Panc1 (cell line): ENCODE measurements at regions not wholly inside any gene's neighbourhood (a gene's known extent, or its start where the extent isn't known, plus 50 kb on each side); places are given as distances from the start of the nearest gene placed in this dataset.

Experiments used
- ATAC-seq: fragments of 200-7000 bp; cut with Tn5 transposase; 2 replicates; pipeline ENCODE4 v1.9.1; 2020; ENCODE audit warnings: mild to moderate bottlenecking, moderate library complexity
- BruUV-seq: library from RNA; stranded (reverse); fragments of 400-500 nt; replicated peaks from 2 replicates; lab custom pipeline; 2021; lab: Mats Ljungman, UMichigan
- CTCF ChIA-PET: fragments of 300-600 bp; sonication (Branson Sonifier 250); formaldehyde crosslinking; loops from one replicate; lab custom pipeline; 2022; ENCODE audit warnings: antibody characterized with exemption; lab: Charles Lee
- POLR2A ChIA-PET: fragments of 300-600 bp; sonication (Branson Sonifier 250); formaldehyde crosslinking; loops from one replicate; lab custom pipeline; 2022; ENCODE audit warnings: antibody characterized with exemption; lab: Charles Lee
- DNase-seq: peaks from one replicate; pipeline ENCODE4 v3.0.0-alpha.2; 2010; ENCODE audit warnings: low read depth, low spot score
- H3K27ac ChIP-seq: 2 replicates; pipeline ENCODE4 v1.5.1; 2011; ENCODE audit warnings: mild to moderate bottlenecking, low read length, inconsistent platforms
- H3K27me3 ChIP-seq: fragments of 200-500 bp; sonication (Bioruptor generic); 2 replicates; pipeline ENCODE4 v1.6.0; 2014; ENCODE audit warnings: low read length, inconsistent platforms; ENCODE audit not compliant: control insufficient read depth, insufficient read depth
- H3K36me3 ChIP-seq: fragments of 200-500 bp; sonication (Bioruptor generic); 2 replicates; pipeline ENCODE4 v1.5.1; 2014; ENCODE audit warnings: inconsistent platforms, mild to moderate bottlenecking, low read length, moderate library complexity; ENCODE audit not compliant: control insufficient read depth, insufficient read depth
- H3K4me1 ChIP-seq: 2 replicates; pipeline ENCODE4 v1.5.1; 2011; ENCODE audit warnings: inconsistent platforms, mild to moderate bottlenecking, low read length, moderate library complexity; ENCODE audit not compliant: control insufficient read depth, insufficient read depth
- H3K4me3 ChIP-seq, 2 experiments: 2 replicates each; pipeline ENCODE4 v1.5.1; 2011 to 2012; ENCODE audit warnings: low read depth in 2 of 2, low read length in 2 of 2, mild to moderate bottlenecking in 2 of 2, inconsistent platforms in 1 of 2, moderate library complexity in 1 of 2
- H3K9me3 ChIP-seq: fragments of 200-500 bp; sonication (Bioruptor generic); 2 replicates; pipeline ENCODE4 v1.5.1; 2014; ENCODE audit warnings: low read depth, mild to moderate bottlenecking, inconsistent platforms, low read length, moderate library complexity; ENCODE audit not compliant: control insufficient read depth, insufficient read depth
- CTCF ChIP-seq: fragments of 450-650 bp; IDR thresholded peaks from 2 replicates; pipeline ENCODE4 v1.5.1; 2017; ENCODE audit warnings: mild to moderate bottlenecking
- POLR2AphosphoS5 ChIP-seq: IDR thresholded peaks from 2 replicates; pipeline ENCODE4 v1.6.1; 2012; ENCODE audit warnings: mild to moderate bottlenecking, low read depth, low read length, moderate library complexity
- REST ChIP-seq, 2 experiments: IDR thresholded peaks; 2 replicates each; pipeline ENCODE4 v1.6.1; 2011 to 2012; ENCODE audit warnings: low read depth in 2 of 2, control low read depth in 1 of 2, low read length in 1 of 2, mild to moderate bottlenecking in 1 of 2, moderate library complexity in 1 of 2; ENCODE audit not compliant: insufficient read depth in 1 of 2
- SIN3A ChIP-seq: IDR thresholded peaks from 2 replicates; pipeline ENCODE4 v1.6.1; 2012; ENCODE audit warnings: low read depth, mild to moderate bottlenecking, low read length, moderate library complexity, borderline replicate concordance; ENCODE audit not compliant: insufficient read depth
- TCF7L2 ChIP-seq: IDR thresholded peaks from 2 replicates; pipeline ENCODE4 v1.6.1; 2011; ENCODE audit warnings: mild to moderate bottlenecking, low read depth, low read length, inconsistent platforms
- in situ Hi-C: cut with HindIII; loops from 2 replicates; pipeline ENCODE4 v1.10.0; 2016; ENCODE audit warnings: low sequenced_read_pairs, low pct_unique_long_range_greater_than_20kb
- intact Hi-C: fragments of 100-400 bp; cut with micrococcal nuclease; formaldehyde crosslinking; loops from one replicate; pipeline ENCODE4 v1.10.0; 2022; ENCODE audit not compliant: unreplicated experiment

DNA sequence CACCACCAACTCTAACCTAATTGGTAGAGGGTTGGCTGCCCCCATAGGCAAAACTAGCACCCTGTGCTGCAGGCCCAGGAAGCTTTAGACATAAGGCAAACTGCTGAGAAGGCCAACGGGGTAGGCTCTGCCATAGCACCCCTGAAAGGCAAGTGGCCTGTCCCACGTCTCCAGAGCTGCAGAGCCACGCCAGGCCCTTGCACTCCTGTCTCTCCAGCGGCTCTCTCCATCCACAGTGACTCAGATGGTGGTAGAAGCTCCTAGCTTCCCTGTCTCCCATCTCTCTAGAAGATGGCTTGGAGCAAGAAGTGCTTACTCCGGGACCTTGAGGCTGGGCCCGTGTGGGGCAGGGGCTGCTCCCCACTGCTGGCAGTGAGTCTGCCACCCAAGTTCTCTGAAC lies 310.6 kb upstream of the ZMIZ1 start:
- no peak for TF ChIP-seq CTCF
- no peak for TF ChIP-seq REST (IDR thresholded peaks at IDR 0.05; ENCODE audit: insufficient read depth in 1 of 2, low read depth in 2 of 2, low read length in 1 of 2)
- no peak for TF ChIP-seq SIN3A
- no peak for TF ChIP-seq TCF7L2
- TF ChIP-seq POLR2AphosphoS5: no peak
- POLR2A ChIA-PET: no interaction called here
- Histone ChIP-seq H3K27me3 (no peaks in the 10 kb centered on the region), H3K9me3 (no peaks in the 10 kb centered on the region), H3K27ac (no peak overlapping the region), H3K4me3 (no peak overlapping the region), H3K4me1 (peaks cover 12% of the 10 kb centered on the region), H3K36me3 (no peaks in the 10 kb centered on the region)
- intact Hi-C loops (no loop called here), in situ Hi-C loops (no loop called here)
- ATAC-seq (no peak), DNase-seq (no peak)
- BruUV-seq: no TSS peak
- CTCF ChIA-PET: no interaction called here

GRCh38 chr10:78759456-78760120 lies 309.2 kb upstream of the ZMIZ1 start:
- no peak for ATAC-seq
- H3K4me1 ChIP-seq: peaks cover 12% of the 10 kb centered on the region
- DNase-seq: no peak
- no peaks in the 10 kb centered on the region for H3K36me3 ChIP-seq
- H3K27ac ChIP-seq: no peak overlapping the region
- POLR2A ChIA-PET: no interaction called here
- no peak overlapping the region for H3K4me3 ChIP-seq
- H3K9me3 ChIP-seq: no peaks in the 10 kb centered on the region
- BruUV-seq: no TSS peak
- intact Hi-C loops: no loop called here
- H3K27me3 ChIP-seq: no peaks in the 10 kb centered on the region
- CTCF ChIA-PET: no interaction called here
- in situ Hi-C loops: no loop called here
- no peak for TF ChIP-seq TCF7L2
- TF ChIP-seq REST (IDR thresholded peaks at IDR 0.05; ENCODE audit: insufficient read depth in 1 of 2, low read depth in 2 of 2, low read length in 1 of 2): no peak
- no peak for TF ChIP-seq POLR2AphosphoS5
- TF ChIP-seq SIN3A: no peak
- TF ChIP-seq CTCF: no peak
